Suppressor macrophage treated with lipopolysaccharide for 1 hour (primary cell): ENCODE measurements at regions not wholly inside any gene's neighbourhood (a gene's known extent, or its start where the extent isn't known, plus 50 kb on each side); places are given as distances from the start of the nearest gene placed in this dataset.
"Not testable (repeated sequence)": the region's sequence is repeated elsewhere in the genome, so short reads cannot be mapped to it uniquely, and the experiment has no call there.

ENCODE experiments used
- DNase-seq, 3 donors: peaks; one replicate each; pipeline ENCODE4 v3.0.0-alpha.2; 2020 to 2022

GRCh38 chr2:192971981-192972380, 777.2 kb upstream of the TMEFF2 start:
- no peak for DNase-seq

- no peak for DNase-seq
These were observed 774.3 kb upstream of the TMEFF2 start for GRCh38 chr2:192969055-192969454.

GRCh38 chr2:192960945-192961344, 766.2 kb upstream of the TMEFF2 start:
- no peak for DNase-seq

- DNase-seq = not testable (repeated sequence)
These were observed 763.9 kb upstream of the TMEFF2 start for GRCh38 chr2:192958615-192959014.

GRCh38 chr2:192957425-192957824, 762.7 kb upstream of the TMEFF2 start:
- DNase-seq = no peak

GRCh38 chr2:192953116-192953515, 758.4 kb upstream of the TMEFF2 start:
- DNase-seq = no peak

GRCh38 chr2:192952245-192952644, 757.5 kb upstream of the TMEFF2 start:
- DNase-seq = no peak

- no peak for DNase-seq
These were observed 753.6 kb upstream of the TMEFF2 start for GRCh38 chr2:192948316-192948715.

GRCh38 chr2:192947352-192947751, 752.6 kb upstream of the TMEFF2 start:
- DNase-seq = no peak

- DNase-seq = no peak
These were observed 746.0 kb upstream of the TMEFF2 start for GRCh38 chr2:192940767-192941166.

- DNase-seq = no peak
These were observed 737.6 kb upstream of the TMEFF2 start for GRCh38 chr2:192932376-192932775.

- DNase-seq = not testable (repeated sequence)
These were observed 726.9 kb upstream of the TMEFF2 start for GRCh38 chr2:192921631-192922030.

- DNase-seq = no peak
These were observed 706.7 kb upstream of the TMEFF2 start for GRCh38 chr2:192901446-192901845.

- no peak for DNase-seq
These were observed 704.7 kb upstream of the TMEFF2 start for GRCh38 chr2:192899466-192899865.

GRCh38 chr2:192893976-192894375, 699.2 kb upstream of the TMEFF2 start:
- DNase-seq = not testable (repeated sequence)

- no peak for DNase-seq
These were observed 693.4 kb upstream of the TMEFF2 start for GRCh38 chr2:192888109-192888508.

- no peak for DNase-seq
These were observed 692.6 kb upstream of the TMEFF2 start for GRCh38 chr2:192887337-192887736.

- DNase-seq = no peak
These were observed 691.9 kb upstream of the TMEFF2 start for GRCh38 chr2:192886636-192887035.

GRCh38 chr2:192885569-192886160, 690.9 kb upstream of the TMEFF2 start:
- no peak for DNase-seq

- no peak for DNase-seq
These were observed 682.4 kb upstream of the TMEFF2 start for GRCh38 chr2:192877159-192877558.

GRCh38 chr2:192876698-192877097, 682.0 kb upstream of the TMEFF2 start:
- no peak for DNase-seq

GRCh38 chr2:192854706-192855105, 660.0 kb upstream of the TMEFF2 start:
- DNase-seq = no peak

GRCh38 chr2:192854031-192854430, 659.3 kb upstream of the TMEFF2 start:
- no peak for DNase-seq

- DNase-seq = no peak
These were observed 634.2 kb upstream of the TMEFF2 start for GRCh38 chr2:192828947-192829346.

- no peak for DNase-seq
These were observed 633.4 kb upstream of the TMEFF2 start for GRCh38 chr2:192828175-192828574.

- no peak for DNase-seq
These were observed 633.0 kb upstream of the TMEFF2 start for GRCh38 chr2:192827735-192828134.
